ENCODE measurements at regions not wholly inside any gene's neighbourhood (a gene's known extent, or its start where the extent isn't known, plus 50 kb on each side); places are given as distances from the start of the nearest gene placed in this dataset.
"Not testable (repeated sequence)": the region's sequence is repeated elsewhere in the genome, so short reads cannot be mapped to it uniquely, and the experiment has no call there.

- H3K27ac Mint-ChIP-seq = no peak overlapping the region
- H3K4me1 Mint-ChIP-seq (ENCODE audit: low read depth) = no peaks in the 10 kb centered on the region
- H3K4me3 Mint-ChIP-seq = no peak overlapping the region
- no peaks in the 10 kb centered on the region for H3K36me3 Mint-ChIP-seq (ENCODE audit: low read depth)
- no peaks in the 10 kb centered on the region for H3K9me3 Mint-ChIP-seq
- no peaks in the 10 kb centered on the region for H3K27me3 Mint-ChIP-seq
These were observed 68.3 kb downstream of the DYRK2 start for GRCh38 chr12:67716817-67717216.

DNA sequence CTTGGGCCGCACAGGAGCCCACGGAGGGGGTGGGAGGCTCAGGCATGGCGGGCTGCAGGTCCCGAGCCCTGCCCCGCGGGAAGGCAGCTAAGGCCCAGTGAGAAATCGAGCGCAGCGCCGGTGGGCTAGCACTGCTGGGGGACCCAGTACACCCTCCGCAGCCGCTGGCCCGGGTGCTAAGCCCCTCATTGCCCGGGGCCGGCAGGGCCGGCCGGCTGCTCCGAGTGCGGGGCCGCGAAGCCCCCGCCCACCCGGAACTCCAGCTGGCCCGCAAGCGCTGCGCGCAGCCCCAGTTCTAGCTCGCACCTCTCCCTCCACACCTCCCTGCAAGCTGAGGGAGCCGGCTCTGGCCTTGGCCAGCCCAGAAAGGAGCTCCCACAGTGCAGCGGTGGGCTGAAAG lies 70.8 kb downstream of the DYRK2 start:
- H3K27me3 Mint-ChIP-seq; H3K36me3 Mint-ChIP-seq (ENCODE audit: low read depth): not testable (repeated sequence)

DNA sequence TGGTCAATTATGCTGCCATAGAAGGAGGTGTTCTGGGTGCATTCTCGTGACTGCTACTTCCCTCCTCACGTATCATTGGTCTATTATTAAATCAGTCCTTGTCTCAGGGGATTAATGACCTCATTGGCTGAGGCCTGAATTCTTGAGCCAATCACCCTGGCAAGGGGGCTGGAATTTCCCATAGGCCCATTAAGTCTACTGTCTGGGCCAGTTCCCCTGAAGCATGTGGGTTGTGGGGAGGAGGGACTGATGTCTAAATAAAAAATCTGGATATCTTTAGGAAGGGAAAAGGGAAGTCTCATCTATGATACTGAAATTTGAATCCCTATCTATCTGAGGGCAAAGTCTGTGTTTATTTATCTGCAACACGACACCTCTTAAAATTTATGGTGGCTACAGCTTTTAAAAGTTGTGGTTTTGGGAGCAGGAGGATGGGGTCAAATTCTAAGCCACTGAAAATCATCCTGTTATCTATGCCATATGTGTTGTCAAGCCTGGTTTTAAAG lies 71.9 kb downstream of the DYRK2 start:
- H3K4me3 Mint-ChIP-seq = no peak overlapping the region
- H3K4me1 Mint-ChIP-seq (ENCODE audit: low read depth) = no peaks in the 10 kb centered on the region
- no peaks in the 10 kb centered on the region for H3K27me3 Mint-ChIP-seq
- no peaks in the 10 kb centered on the region for H3K9me3 Mint-ChIP-seq
- H3K36me3 Mint-ChIP-seq (ENCODE audit: low read depth) = no peaks in the 10 kb centered on the region
- no peak overlapping the region for H3K27ac Mint-ChIP-seq

More for the DNA sequence above, 70.8 kb downstream of the DYRK2 start:
- not testable (repeated sequence) for H3K4me3 Mint-ChIP-seq; H3K9me3 Mint-ChIP-seq; H3K27ac Mint-ChIP-seq; H3K4me1 Mint-ChIP-seq (ENCODE audit: low read depth)

DNA sequence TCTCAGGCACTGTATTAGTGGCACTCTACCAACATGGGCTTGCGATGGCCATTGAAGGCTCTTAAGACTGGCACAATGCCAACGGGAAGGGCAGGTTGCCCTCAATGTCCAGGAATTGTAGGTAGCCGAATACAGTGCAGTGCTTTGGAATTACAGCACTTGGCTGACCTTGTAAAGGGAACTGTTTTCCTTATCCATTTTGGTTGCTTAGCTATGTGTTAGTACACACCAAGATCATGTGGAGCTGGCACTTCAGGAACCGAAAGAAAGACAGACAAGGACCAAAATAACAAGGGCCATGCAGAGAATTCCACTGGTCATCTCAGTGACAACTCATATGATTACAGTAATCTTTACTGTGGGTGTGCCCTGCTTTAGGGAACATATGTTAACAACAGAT lies 72.7 kb downstream of the DYRK2 start:
- H3K4me1 Mint-ChIP-seq (ENCODE audit: low read depth) = no peaks in the 10 kb centered on the region
- no peaks in the 10 kb centered on the region for H3K9me3 Mint-ChIP-seq
- no peaks in the 10 kb centered on the region for H3K36me3 Mint-ChIP-seq (ENCODE audit: low read depth)
- H3K27ac Mint-ChIP-seq = no peak overlapping the region
- no peak overlapping the region for H3K4me3 Mint-ChIP-seq
- H3K27me3 Mint-ChIP-seq = no peaks in the 10 kb centered on the region

- no peak overlapping the region for H3K4me3 Mint-ChIP-seq
- H3K9me3 Mint-ChIP-seq = no peaks in the 10 kb centered on the region
- no peak overlapping the region for H3K27ac Mint-ChIP-seq
- no peaks in the 10 kb centered on the region for H3K36me3 Mint-ChIP-seq (ENCODE audit: low read depth)
- no peaks in the 10 kb centered on the region for H3K4me1 Mint-ChIP-seq (ENCODE audit: low read depth)
- H3K27me3 Mint-ChIP-seq = no peaks in the 10 kb centered on the region
These were observed 73.8 kb downstream of the DYRK2 start for GRCh38 chr12:67722296-67722695.

DNA sequence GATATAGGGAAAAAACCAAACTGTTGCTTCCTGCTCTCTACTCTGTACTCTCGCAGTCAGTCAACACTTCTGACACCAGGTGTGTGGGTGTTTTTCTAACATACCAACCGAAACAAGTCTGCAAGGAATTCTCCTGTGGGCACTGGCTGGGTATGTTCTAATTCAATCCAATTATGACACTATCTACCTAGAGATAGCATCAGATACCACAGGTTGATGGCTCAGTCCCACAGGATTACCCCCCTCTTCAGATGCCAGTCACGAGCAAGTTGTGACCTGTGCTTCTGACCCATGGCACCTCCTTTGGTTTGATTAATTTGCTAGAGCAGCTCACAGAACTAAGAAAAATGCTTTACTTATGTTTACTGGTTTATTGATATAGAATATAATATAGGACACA lies 78.3 kb downstream of the DYRK2 start:
- Mint-ChIP-seq H3K9me3 (no peaks in the 10 kb centered on the region), H3K27me3 (no peaks in the 10 kb centered on the region), H3K4me1 (ENCODE audit: low read depth) (no peaks in the 10 kb centered on the region), H3K27ac (no peak overlapping the region), H3K36me3 (ENCODE audit: low read depth) (no peaks in the 10 kb centered on the region), H3K4me3 (no peak overlapping the region)

DNA sequence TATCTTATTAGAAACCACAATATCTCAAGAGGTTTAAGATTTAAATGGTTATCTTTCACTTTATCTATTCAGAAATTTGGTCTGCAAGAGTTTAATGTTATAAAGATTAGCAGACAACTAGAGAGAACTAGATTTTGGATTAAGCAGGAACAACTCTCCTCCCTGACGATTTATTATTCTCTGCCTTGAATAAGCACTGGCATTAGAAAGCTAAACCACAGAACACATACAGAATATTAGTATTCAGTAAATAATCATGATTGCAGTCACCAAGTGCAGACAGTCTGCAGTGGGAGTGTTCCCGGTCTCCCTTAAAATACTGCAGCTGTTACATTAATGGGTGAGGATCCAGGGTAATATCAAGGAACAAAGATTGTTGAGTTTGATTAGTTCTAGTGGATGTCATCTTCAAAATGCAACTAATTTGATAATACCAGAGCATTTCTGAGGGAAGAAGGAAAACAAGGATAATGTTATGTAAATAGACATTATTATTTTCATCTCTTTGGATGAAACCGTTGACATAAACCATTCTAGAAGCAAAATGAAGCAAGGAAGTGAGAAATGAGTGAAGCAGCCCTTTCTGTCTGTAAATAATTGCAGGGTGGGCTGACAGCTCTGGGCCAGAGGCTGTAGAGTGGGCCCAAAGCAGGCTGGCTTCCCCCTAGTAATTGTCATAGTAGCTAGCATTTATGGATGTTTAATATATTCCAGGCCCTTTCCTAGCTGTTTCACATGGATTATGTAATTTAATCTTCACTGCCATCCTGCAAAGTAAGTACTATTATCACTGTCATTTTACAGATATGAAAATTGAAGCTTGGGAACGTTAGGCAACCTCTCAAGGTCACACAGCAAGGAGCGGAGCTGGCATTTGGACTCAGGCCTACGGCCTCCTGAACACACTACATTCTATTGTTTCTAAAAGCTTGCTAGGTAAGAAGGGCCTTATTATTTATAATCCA lies 79.4 kb downstream of the DYRK2 start:
- Mint-ChIP-seq H3K4me1 (ENCODE audit: low read depth) (no peaks in the 10 kb centered on the region), H3K27me3 (peaks cover 7% of the 10 kb centered on the region), H3K27ac (no peak overlapping the region)

GRCh38 chr12:67732857-67733256 lies 84.3 kb downstream of the DYRK2 start:
- Mint-ChIP-seq H3K27ac (no peak overlapping the region), H3K4me3 (no peak overlapping the region), H3K4me1 (ENCODE audit: low read depth) (no peaks in the 10 kb centered on the region), H3K36me3 (ENCODE audit: low read depth) (no peaks in the 10 kb centered on the region), H3K9me3 (no peaks in the 10 kb centered on the region), H3K27me3 (peaks cover 7% of the 10 kb centered on the region)

More for the DNA sequence above, 79.4 kb downstream of the DYRK2 start:
- Mint-ChIP-seq H3K4me3 (no peak overlapping the region), H3K9me3 (no peaks in the 10 kb centered on the region), H3K36me3 (ENCODE audit: low read depth) (no peaks in the 10 kb centered on the region)

- Mint-ChIP-seq H3K27me3 (peaks cover 7% of the 10 kb centered on the region), H3K4me3 (no peak overlapping the region), H3K9me3 (no peaks in the 10 kb centered on the region), H3K36me3 (ENCODE audit: low read depth) (no peaks in the 10 kb centered on the region), H3K27ac (no peak overlapping the region), H3K4me1 (ENCODE audit: low read depth) (no peaks in the 10 kb centered on the region)
These were observed 87.3 kb downstream of the DYRK2 start for GRCh38 chr12:67735868-67736267.

DNA sequence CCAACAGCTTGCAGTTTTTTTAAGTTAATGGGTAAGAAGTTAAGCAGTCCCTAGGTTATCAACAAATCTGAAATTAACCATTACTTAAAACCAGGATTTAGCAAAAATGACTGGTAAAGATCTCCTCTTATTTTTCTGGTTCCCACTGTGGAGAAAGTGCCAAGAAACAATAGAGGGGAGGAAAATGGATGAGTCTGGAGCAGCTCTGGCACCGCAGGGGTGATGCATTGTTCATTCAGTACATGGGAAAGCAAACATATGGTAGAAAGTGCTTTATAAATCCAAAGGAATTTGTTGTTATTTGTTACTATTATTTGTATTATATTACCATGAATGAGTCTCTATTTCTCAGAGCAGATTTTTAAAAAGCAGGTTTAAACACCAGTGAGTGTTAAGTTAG lies 92.2 kb downstream of the DYRK2 start:
- Mint-ChIP-seq H3K9me3 (peaks cover under 1% of the 10 kb centered on the region), H3K36me3 (ENCODE audit: low read depth) (peaks cover 3% of the 10 kb centered on the region), H3K4me3 (no peak overlapping the region), H3K27me3 (no peaks in the 10 kb centered on the region), H3K27ac (no peak overlapping the region), H3K4me1 (ENCODE audit: low read depth) (no peaks in the 10 kb centered on the region)

- Mint-ChIP-seq H3K4me3 (no peak overlapping the region), H3K36me3 (ENCODE audit: low read depth) (peaks cover 3% of the 10 kb centered on the region), H3K27ac (no peak overlapping the region), H3K27me3 (no peaks in the 10 kb centered on the region), H3K4me1 (ENCODE audit: low read depth) (no peaks in the 10 kb centered on the region), H3K9me3 (peaks cover 6% of the 10 kb centered on the region)
These were observed 92.7 kb downstream of the DYRK2 start for GRCh38 chr12:67741270-67741669.

DNA sequence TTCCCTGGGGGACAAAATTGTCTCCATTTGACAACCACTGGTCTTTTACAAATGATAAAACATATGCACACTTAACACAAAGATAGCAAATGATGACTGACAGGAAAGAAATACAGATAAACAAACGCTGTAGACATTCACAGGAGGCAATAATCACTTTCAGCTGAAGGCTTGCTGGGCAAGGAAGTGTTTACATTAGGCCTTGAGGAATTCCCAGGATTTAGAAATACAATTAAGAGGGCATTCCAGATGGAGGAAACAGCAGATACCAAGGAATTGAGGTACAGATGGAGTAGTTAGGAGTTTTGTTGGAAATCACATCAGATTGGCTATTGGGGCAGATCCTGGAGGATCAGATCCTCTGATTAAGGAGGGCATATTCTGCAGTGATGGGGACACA lies 93.9 kb downstream of the DYRK2 start:
- H3K9me3 Mint-ChIP-seq = peaks cover 11% of the 10 kb centered on the region
- H3K27me3 Mint-ChIP-seq = no peaks in the 10 kb centered on the region

GRCh38 chr12:67747869-67748742 lies 99.6 kb downstream of the DYRK2 start:
- Mint-ChIP-seq H3K27ac (no peak overlapping the region), H3K4me3 (no peak overlapping the region), H3K36me3 (ENCODE audit: low read depth) (peaks cover 3% of the 10 kb centered on the region), H3K4me1 (ENCODE audit: low read depth) (no peaks in the 10 kb centered on the region), H3K27me3 (no peaks in the 10 kb centered on the region), H3K9me3 (peaks cover 14% of the 10 kb centered on the region)

More for the DNA sequence above, 93.9 kb downstream of the DYRK2 start:
- no peaks in the 10 kb centered on the region for H3K4me1 Mint-ChIP-seq (ENCODE audit: low read depth)
- no peak overlapping the region for H3K27ac Mint-ChIP-seq
- H3K36me3 Mint-ChIP-seq (ENCODE audit: low read depth) = peaks cover 3% of the 10 kb centered on the region
- H3K4me3 Mint-ChIP-seq = no peak overlapping the region

DNA sequence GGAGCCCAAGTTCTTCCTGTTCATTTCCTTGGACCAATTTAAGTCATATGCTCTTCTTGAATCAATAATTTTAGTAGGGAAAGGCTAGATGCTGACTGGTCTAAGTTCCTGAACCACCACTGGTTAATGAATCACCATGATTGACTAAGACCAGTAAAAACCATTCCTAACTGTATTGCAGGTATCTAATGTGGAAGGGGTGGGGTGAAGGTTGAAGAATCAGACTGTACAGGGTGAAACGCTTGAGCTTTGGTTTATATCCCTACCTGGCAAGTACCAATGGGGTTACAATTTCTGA lies 100.1 kb downstream of the DYRK2 start:
- Mint-ChIP-seq H3K4me1 (ENCODE audit: low read depth) (no peaks in the 10 kb centered on the region), H3K4me3 (no peak overlapping the region), H3K9me3 (peaks cover 14% of the 10 kb centered on the region), H3K27ac (no peak overlapping the region), H3K27me3 (no peaks in the 10 kb centered on the region), H3K36me3 (ENCODE audit: low read depth) (peaks cover 3% of the 10 kb centered on the region)

DNA sequence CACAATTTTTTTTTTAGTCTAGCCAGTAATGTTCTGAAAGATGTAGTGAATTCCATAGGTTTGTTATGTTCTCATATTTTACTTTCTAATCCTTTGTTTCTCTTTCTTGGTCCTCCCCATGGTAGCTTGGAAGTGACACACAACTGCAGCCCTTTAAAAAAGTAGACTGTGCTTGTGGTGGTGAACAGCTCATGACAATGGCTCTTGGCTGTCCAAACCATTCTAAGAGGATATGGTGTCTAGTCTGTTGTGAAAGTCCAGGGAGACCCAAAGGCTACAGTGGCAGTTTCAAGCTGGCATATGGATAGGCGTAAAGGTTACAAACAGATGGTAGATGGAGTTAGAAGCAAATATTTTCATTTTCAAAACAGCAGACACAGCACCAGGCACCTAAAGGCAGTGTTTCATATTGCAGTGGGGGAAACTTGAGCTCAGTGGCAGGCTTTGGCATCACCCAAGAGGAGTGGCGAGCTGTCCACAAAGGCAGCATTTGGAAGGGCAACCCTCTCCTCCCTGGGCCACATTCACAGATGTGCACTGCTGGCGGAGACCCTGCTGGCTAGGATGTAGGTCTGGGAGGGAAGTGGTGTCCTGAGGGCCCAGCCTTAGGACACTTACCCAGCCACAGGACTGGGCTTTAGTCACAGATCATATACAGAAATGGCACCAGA lies 102.1 kb downstream of the DYRK2 start:
- peaks cover 7% of the 10 kb centered on the region for H3K4me1 Mint-ChIP-seq (ENCODE audit: low read depth)
- peaks cover 14% of the 10 kb centered on the region for H3K9me3 Mint-ChIP-seq
- H3K27me3 Mint-ChIP-seq = no peaks in the 10 kb centered on the region
- H3K4me3 Mint-ChIP-seq = no peak overlapping the region
- no peak overlapping the region for H3K27ac Mint-ChIP-seq
- no peaks in the 10 kb centered on the region for H3K36me3 Mint-ChIP-seq (ENCODE audit: low read depth)
